A673 (cell line): ENCODE measurements at regions not wholly inside any gene's neighbourhood (a gene's known extent, or its start where the extent isn't known, plus 50 kb on each side); places are given as distances from the start of the nearest gene placed in this dataset.

Experiments
- BruUV-seq: library from RNA; stranded (reverse); fragments of 400-500 nt; replicated peaks from 2 replicates; lab custom pipeline; 2021; lab: Mats Ljungman, UMichigan
- CTCF ChIA-PET: fragments of 300-600 bp; sonication (Branson Sonifier 250); formaldehyde crosslinking; loops from one replicate; lab custom pipeline; 2022; ENCODE audit warnings: antibody characterized with exemption; lab: Charles Lee
- POLR2A ChIA-PET: fragments of 300-600 bp; sonication (Branson Sonifier 250); formaldehyde crosslinking; loops from one replicate; lab custom pipeline; 2022; ENCODE audit warnings: antibody characterized with exemption; ENCODE audit not compliant: low non-redundant PET; lab: Charles Lee
- DNase-seq: peaks from one replicate; pipeline ENCODE4 v3.0.0-alpha.2; 2015; ENCODE audit warnings: low spot score
- H3K27ac ChIP-seq: fragments of 200-600 bp; sonication (generic); 2 replicates; pipeline ENCODE4 v1.5.1; 2016; ENCODE audit warnings: mixed run types, low read depth, mild to moderate bottlenecking, mixed read lengths, antibody characterized with exemption, low read length; ENCODE audit not compliant: poor library complexity, severe bottlenecking
- H3K27me3 ChIP-seq: fragments of 200-600 bp; sonication (generic); replicated peaks from 2 replicates; pipeline ENCODE4 v1.6.1; 2017; ENCODE audit warnings: mixed run types, low read depth, mild to moderate bottlenecking, mixed read lengths, antibody characterized with exemption, low read length; ENCODE audit not compliant: insufficient read depth, poor library complexity
- H3K36me3 ChIP-seq: fragments of 200-600 bp; sonication (generic); 2 replicates; pipeline ENCODE4 v1.6.1; 2016; ENCODE audit warnings: mixed run types, mild to moderate bottlenecking, mixed read lengths, antibody characterized with exemption, low read length; ENCODE audit not compliant: insufficient read depth, poor library complexity, severe bottlenecking
- H3K4me1 ChIP-seq: fragments of 200-600 bp; sonication (generic); 2 replicates; pipeline ENCODE4 v1.6.1; 2017; ENCODE audit warnings: mixed run types, mild to moderate bottlenecking, mixed read lengths, antibody characterized with exemption, low read length; ENCODE audit not compliant: insufficient read depth, poor library complexity, severe bottlenecking
- H3K4me3 ChIP-seq: fragments of 200-600 bp; sonication (generic); 2 replicates; pipeline ENCODE4 v1.5.1; 2016; ENCODE audit warnings: low read depth, mixed run types, mild to moderate bottlenecking, mixed read lengths, low read length; ENCODE audit not compliant: poor library complexity, severe bottlenecking
- H3K9me3 ChIP-seq: fragments of 200-600 bp; sonication (generic); 2 replicates; pipeline ENCODE4 v1.6.1; 2016; ENCODE audit warnings: mixed run types, low read depth, mild to moderate bottlenecking, mixed read lengths, antibody characterized with exemption, low read length; ENCODE audit not compliant: poor library complexity, severe bottlenecking
- EZH2 ChIP-seq: fragments of 200-600 bp; sonication (generic); IDR thresholded peaks from 2 replicates; pipeline ENCODE4 v1.6.1; 2017; ENCODE audit warnings: borderline replicate concordance, low read depth, mild to moderate bottlenecking, mixed read lengths, antibody characterized with exemption, low read length; ENCODE audit not compliant: poor library complexity, severe bottlenecking
- intact Hi-C: fragments of 100-400 bp; cut with micrococcal nuclease; formaldehyde crosslinking; loops from one replicate; pipeline ENCODE4 v1.10.0; 2022; ENCODE audit not compliant: unreplicated experiment
- TF ChIP-seq, protein P1 (sequence below): fragments of 300-800, 200-600 bp; sonication (generic); conservative IDR thresholded peaks from 2 replicates; pipeline ENCODE4 v1.5.1; 2017; ENCODE audit warnings: low read depth, mild to moderate bottlenecking, antibody characterized with exemption, low read length, moderate library complexity, mixed read lengths

DNA sequence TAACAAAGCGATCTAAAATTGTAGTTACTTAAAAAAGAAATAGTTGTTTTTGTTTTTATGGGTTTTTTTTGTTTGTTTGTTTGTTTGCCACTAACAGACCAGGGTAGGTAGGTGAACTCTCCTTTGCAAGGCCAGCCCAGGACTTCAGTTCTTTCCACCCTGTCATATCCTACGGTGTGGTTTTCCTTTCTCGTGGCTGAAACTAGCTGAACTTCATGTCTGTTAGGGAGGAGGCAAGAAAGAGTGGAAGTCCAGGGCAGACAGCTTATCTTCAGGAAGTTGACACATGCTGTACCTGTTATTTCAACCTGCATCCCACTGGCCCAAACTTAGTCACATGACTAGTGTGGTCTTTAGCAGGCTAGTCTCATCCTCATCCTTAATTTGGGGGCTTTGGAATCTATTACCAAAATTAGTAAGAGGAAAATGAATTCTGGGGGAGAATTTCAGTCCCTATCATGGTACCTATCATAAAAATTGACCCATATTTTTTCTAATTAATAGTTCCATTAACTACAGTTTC is 62.9 kb upstream of the LRRC7 start:
- Histone ChIP-seq H3K9me3 (no peaks in the 10 kb centered on the region), H3K4me1 (no peaks in the 10 kb centered on the region), H3K36me3 (no peaks in the 10 kb centered on the region), H3K27me3 (no peaks in the 10 kb centered on the region), H3K4me3 (no peak overlapping the region), H3K27ac (no peak overlapping the region)
- DNase-seq: no peak
- intact Hi-C loops: no loop called here
- TF ChIP-seq, protein P1, sequence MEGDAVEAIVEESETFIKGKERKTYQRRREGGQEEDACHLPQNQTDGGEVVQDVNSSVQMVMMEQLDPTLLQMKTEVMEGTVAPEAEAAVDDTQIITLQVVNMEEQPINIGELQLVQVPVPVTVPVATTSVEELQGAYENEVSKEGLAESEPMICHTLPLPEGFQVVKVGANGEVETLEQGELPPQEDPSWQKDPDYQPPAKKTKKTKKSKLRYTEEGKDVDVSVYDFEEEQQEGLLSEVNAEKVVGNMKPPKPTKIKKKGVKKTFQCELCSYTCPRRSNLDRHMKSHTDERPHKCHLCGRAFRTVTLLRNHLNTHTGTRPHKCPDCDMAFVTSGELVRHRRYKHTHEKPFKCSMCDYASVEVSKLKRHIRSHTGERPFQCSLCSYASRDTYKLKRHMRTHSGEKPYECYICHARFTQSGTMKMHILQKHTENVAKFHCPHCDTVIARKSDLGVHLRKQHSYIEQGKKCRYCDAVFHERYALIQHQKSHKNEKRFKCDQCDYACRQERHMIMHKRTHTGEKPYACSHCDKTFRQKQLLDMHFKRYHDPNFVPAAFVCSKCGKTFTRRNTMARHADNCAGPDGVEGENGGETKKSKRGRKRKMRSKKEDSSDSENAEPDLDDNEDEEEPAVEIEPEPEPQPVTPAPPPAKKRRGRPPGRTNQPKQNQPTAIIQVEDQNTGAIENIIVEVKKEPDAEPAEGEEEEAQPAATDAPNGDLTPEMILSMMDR: no peak
- no peak for TF ChIP-seq EZH2
- CTCF ChIA-PET: no interaction called here
- POLR2A ChIA-PET: no interaction called here
- no TSS peak for BruUV-seq

DNA sequence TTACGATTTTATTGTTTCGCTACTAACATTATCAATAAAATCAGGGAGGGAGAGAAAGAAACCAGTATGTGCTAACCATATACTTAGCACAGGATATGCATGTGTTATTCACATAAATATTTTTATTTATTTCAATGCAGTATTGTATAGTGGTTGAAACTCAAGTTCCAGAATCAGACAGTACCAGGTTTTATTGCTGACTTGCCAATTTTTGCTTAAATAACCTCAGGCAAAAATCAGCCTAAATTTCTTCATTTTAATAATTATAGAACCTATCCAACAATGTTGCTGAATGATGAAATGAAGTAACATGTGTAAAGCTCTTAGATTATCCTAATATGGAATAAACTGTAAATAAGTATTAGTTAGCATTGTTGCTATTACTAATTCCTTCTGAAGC is 61.4 kb upstream of the LRRC7 start:
- no peaks in the 10 kb centered on the region for H3K4me1 ChIP-seq
- intact Hi-C loops: no loop called here
- no peak overlapping the region for H3K27ac ChIP-seq
- TF ChIP-seq, protein P1: no peak
- TF ChIP-seq EZH2: no peak
- no peaks in the 10 kb centered on the region for H3K36me3 ChIP-seq
- H3K9me3 ChIP-seq: no peaks in the 10 kb centered on the region
- H3K27me3 ChIP-seq: no peaks in the 10 kb centered on the region
- CTCF ChIA-PET: no interaction called here
- POLR2A ChIA-PET: no interaction called here
- BruUV-seq: no TSS peak
- no peak overlapping the region for H3K4me3 ChIP-seq
- DNase-seq: no peak

DNA sequence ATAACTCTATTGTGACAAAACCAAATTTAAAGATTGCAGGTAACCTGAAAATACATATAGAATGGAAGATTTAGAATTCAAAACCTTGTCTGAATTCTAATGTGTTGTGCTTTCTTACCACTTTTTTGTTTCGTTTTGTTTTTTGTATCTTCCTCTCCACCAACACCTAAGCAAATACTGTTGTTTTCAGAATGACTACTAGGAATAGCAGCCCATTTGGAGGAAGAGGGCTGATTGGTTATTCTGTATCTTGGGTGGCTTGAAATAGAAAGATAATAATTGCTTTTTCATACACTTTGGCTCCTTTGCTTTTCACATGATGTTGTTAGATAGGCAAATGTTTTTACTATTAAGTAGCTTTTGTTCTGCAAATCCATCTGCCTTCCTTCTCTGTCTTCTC is 61.0 kb upstream of the LRRC7 start:
- no peak overlapping the region for H3K27ac ChIP-seq
- H3K27me3 ChIP-seq: no peaks in the 10 kb centered on the region
- TF ChIP-seq EZH2: no peak
- TF ChIP-seq, protein P1: no peak
- POLR2A ChIA-PET: no interaction called here
- no peaks in the 10 kb centered on the region for H3K9me3 ChIP-seq
- CTCF ChIA-PET: no interaction called here
- no peak overlapping the region for H3K4me3 ChIP-seq
- BruUV-seq: no TSS peak
- no peaks in the 10 kb centered on the region for H3K4me1 ChIP-seq
- H3K36me3 ChIP-seq: no peaks in the 10 kb centered on the region
- no peak for DNase-seq
- intact Hi-C loops: no loop called here
